Astrocyte (in vitro differentiated cells and primary cell): ENCODE measurements at regions not wholly inside any gene's neighbourhood (a gene's known extent, or its start where the extent isn't known, plus 50 kb on each side); places are given as distances from the start of the nearest gene placed in this dataset.

Experiments used
- EZH2 ChIP-seq: IDR thresholded peaks from 2 replicates; pipeline ENCODE4 v1.6.1; 2012; ENCODE audit warnings: mild to moderate bottlenecking, low read length, inconsistent platforms; ENCODE audit not compliant: insufficient read depth
- TF ChIP-seq, protein P1 (sequence below): IDR thresholded peaks from 2 replicates; pipeline ENCODE4 v1.5.1; 2011; ENCODE audit warnings: low read depth, mild to moderate bottlenecking, inconsistent platforms, low read length, moderate library complexity; ENCODE audit not compliant: insufficient read depth

DNA sequence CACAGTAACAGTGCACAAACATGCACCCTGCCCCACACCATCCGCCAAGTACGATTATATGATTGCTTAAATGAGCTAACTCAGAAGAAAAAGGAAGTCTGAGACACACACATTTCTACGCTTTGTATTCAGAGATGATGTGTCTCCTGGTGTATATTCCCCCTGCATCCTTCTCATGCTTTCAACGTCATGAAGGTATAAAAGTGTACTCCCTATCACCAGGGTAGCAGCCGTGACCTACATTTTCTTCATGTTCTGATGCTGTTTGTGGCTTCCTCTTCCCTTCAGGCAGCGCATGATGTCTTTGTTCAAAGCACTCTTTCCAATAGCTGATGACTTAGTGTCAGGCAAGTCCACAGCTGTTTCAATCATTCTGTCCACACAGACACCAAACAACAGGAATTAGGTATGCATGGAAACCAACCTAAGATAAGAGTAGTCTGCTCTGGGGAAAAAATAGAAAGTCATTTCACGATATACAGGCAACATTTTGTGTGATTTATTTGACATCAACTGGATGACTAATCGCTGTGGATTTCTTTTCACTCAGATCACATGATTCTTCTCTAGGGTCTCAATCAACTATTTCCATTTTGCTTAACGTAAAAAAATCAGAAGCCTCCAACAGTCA, 269.4 kb upstream of the PTGER4 start:
- TF ChIP-seq EZH2 = no peak
- TF ChIP-seq, protein P1, sequence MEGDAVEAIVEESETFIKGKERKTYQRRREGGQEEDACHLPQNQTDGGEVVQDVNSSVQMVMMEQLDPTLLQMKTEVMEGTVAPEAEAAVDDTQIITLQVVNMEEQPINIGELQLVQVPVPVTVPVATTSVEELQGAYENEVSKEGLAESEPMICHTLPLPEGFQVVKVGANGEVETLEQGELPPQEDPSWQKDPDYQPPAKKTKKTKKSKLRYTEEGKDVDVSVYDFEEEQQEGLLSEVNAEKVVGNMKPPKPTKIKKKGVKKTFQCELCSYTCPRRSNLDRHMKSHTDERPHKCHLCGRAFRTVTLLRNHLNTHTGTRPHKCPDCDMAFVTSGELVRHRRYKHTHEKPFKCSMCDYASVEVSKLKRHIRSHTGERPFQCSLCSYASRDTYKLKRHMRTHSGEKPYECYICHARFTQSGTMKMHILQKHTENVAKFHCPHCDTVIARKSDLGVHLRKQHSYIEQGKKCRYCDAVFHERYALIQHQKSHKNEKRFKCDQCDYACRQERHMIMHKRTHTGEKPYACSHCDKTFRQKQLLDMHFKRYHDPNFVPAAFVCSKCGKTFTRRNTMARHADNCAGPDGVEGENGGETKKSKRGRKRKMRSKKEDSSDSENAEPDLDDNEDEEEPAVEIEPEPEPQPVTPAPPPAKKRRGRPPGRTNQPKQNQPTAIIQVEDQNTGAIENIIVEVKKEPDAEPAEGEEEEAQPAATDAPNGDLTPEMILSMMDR = no peak
